ENCODE measurements at regions not wholly inside any gene's neighbourhood (a gene's known extent, or its start where the extent isn't known, plus 50 kb on each side); places are given as distances from the start of the nearest gene placed in this dataset.

DNA sequence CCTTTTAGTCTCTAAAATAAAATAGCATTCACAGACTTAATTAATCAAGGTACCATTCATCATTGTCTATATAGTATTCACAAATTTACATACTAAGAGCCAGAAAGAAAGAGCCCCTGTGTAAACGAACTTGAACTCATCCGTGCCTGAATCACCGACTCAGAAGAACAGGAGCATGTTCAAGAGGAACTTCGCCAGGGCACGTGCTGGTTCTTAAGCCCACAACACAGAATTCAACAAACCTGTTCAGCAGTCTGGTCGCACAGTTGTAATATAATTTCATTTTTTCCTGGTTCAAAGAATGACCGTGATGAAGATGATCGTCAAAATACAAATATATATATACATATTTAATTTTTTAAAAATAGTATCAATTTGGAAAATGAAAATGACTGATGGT is 141.9 kb downstream of the CETN3 start:
- H3K4me1 ChIP-seq: no peaks in the 10 kb centered on the region
- H3K27me3 ChIP-seq: no peaks in the 10 kb centered on the region
- H3K9me3 ChIP-seq: no peaks in the 10 kb centered on the region
- TF ChIP-seq CTCF (IDR thresholded peaks at IDR 0.05) (no peak), POLR2A (IDR thresholded peaks at IDR 0.05) (no peak), POLR2AphosphoS5 (IDR thresholded peaks at IDR 0.05) (no peak)
- H3K36me3 ChIP-seq: no peaks in the 10 kb centered on the region
- intact Hi-C loops (cut with DNase I; ENCODE audit: low total_unique reads): no loop called here
- H3K4me3 ChIP-seq: no peak overlapping the region
- no peak for DNase-seq (ENCODE audit: low spot score in 2 of 2)
- no peak overlapping the region for H3K27ac ChIP-seq

DNA sequence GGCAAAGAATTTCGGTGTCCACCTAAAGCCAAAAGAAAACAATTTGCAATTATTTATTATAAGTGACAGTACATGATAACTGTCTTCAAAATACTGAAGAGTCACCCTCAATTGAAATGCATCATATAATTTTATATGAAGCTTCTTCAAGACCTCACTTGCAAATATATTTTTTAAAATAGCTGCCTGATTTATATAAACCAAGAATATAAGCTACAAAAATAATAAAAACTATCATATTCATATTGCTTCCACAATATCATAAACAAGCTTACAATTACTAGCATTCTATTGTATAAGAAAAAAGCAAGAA is 144.1 kb downstream of the CETN3 start:
- DNase-seq (ENCODE audit: low spot score in 2 of 2): no peak
- intact Hi-C loops (cut with DNase I; ENCODE audit: low total_unique reads): no loop called here
- TF ChIP-seq POLR2A (IDR thresholded peaks at IDR 0.05): no peak
- no peak for TF ChIP-seq CTCF (IDR thresholded peaks at IDR 0.05)
- no peak for TF ChIP-seq POLR2AphosphoS5 (IDR thresholded peaks at IDR 0.05)
- Histone ChIP-seq H3K4me3 (no peak overlapping the region), H3K4me1 (no peaks in the 10 kb centered on the region), H3K27me3 (no peaks in the 10 kb centered on the region), H3K9me3 (no peaks in the 10 kb centered on the region), H3K36me3 (no peaks in the 10 kb centered on the region), H3K27ac (no peak overlapping the region)

DNA sequence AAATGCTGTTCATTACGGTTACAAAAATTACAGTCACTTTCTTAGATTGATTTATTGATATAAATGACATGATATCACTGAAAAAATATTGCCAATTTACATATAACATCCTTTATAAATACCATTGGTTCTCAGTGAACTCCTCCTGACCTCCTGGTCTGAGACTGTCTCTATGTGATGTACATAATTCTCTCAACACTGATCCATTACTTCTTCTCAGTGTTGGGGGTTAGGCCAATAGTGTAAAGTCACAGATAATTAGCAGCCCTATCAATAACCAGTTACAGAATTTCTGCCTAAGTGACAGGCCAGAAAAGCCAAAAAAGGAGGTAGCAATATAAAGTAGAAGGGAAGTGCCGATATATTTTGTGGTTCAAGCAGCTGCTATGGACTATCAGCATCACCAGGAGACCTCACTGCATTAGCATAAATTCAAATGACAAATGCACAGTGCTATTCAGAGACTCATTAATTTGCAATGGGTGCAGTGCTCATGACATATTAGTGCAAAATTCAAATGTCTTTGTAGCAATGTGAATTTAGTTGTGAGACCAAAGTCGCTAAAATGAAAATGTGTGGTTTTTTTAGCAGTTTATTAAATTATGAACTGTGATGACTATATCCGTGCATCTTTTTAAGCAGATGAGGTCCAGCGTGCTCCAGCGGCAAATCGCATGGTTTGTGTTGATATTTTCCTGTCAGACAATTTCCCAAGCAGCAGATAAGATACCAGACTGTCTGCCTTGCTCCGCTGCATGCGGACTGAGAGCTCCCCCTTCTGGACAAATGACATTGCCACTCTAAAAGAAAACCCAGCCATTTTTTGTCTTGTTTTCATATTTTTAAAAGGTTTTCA is 144.6 kb downstream of the CETN3 start:
- TF ChIP-seq POLR2AphosphoS5 (IDR thresholded peaks at IDR 0.05): no peak
- peak in 2 of 3 donors; percentile 66 to 84 for TF ChIP-seq CTCF (IDR thresholded peaks at IDR 0.05)
- TF ChIP-seq POLR2A (IDR thresholded peaks at IDR 0.05): no peak
- Histone ChIP-seq H3K36me3 (no peaks in the 10 kb centered on the region), H3K4me3 (no peak overlapping the region), H3K4me1 (no peaks in the 10 kb centered on the region), H3K9me3 (no peaks in the 10 kb centered on the region), H3K27me3 (no peaks in the 10 kb centered on the region), H3K27ac (no peak overlapping the region)
- intact Hi-C loops (cut with DNase I; ENCODE audit: low total_unique reads): no loop called here
- DNase-seq (ENCODE audit: low spot score in 2 of 2): no peak

GRCh38 chr5:90263102-90263820 is 146.3 kb downstream of the CETN3 start:
- TF ChIP-seq POLR2A (IDR thresholded peaks at IDR 0.05) (no peak), POLR2AphosphoS5 (IDR thresholded peaks at IDR 0.05) (no peak), CTCF (IDR thresholded peaks at IDR 0.05) (no peak)
- no peak overlapping the region for H3K27ac ChIP-seq
- intact Hi-C loops (cut with DNase I; ENCODE audit: low total_unique reads): no loop called here
- no peaks in the 10 kb centered on the region for H3K4me1 ChIP-seq
- no peak overlapping the region for H3K4me3 ChIP-seq
- DNase-seq (ENCODE audit: low spot score in 2 of 2): no peak
- no peaks in the 10 kb centered on the region for H3K27me3 ChIP-seq
- no peaks in the 10 kb centered on the region for H3K36me3 ChIP-seq
- H3K9me3 ChIP-seq: no peaks in the 10 kb centered on the region

DNA sequence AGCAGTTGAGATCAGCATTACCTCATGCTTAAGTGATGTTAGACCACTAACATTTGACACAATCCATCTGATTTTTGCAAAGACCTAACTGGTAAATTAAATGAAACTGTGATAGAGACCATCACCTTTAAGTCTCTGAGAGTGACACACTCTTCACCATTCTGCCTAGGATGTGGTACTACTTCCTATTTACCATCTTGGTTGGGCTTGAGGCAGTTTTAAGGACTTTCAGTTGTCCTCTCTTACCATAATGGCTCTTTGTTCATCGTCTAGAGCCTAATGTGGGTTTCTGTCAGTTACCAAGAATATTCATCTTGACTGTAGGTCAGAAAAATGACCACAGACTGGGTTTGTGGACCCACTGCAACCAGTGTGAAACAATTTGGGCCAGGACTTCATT is 158.1 kb downstream of the CETN3 start:
- Histone ChIP-seq H3K4me1 (no peaks in the 10 kb centered on the region), H3K36me3 (no peaks in the 10 kb centered on the region), H3K9me3 (no peaks in the 10 kb centered on the region), H3K27me3 (no peaks in the 10 kb centered on the region), H3K4me3 (no peak overlapping the region), H3K27ac (no peak overlapping the region)
- DNase-seq (ENCODE audit: low spot score in 2 of 2): no peak
- TF ChIP-seq POLR2A (IDR thresholded peaks at IDR 0.05) (no peak), POLR2AphosphoS5 (IDR thresholded peaks at IDR 0.05) (no peak), CTCF (IDR thresholded peaks at IDR 0.05) (no peak)
- intact Hi-C loops (cut with DNase I; ENCODE audit: low total_unique reads): no loop called here
